Endothelial cell of umbilical vein (primary cell): ENCODE measurements at regions not wholly inside any gene's neighbourhood (a gene's known extent, or its start where the extent isn't known, plus 50 kb on each side); places are given as distances from the start of the nearest gene placed in this dataset.

Experiments used
- BruUV-seq: library from RNA; stranded (reverse); fragments of 400-500 nt; replicated peaks from 2 replicates; lab custom pipeline; 2021; lab: Mats Ljungman, UMichigan
- CTCF ChIA-PET: fragments of 300-600, 350-600 bp; sonication (Branson Sonifier 250); formaldehyde crosslinking; loops from one replicate; lab custom pipeline; 2021; ENCODE audit warnings: antibody characterized with exemption, inconsistent platforms; lab: Charles Lee
- POLR2A ChIA-PET: fragments of 300-600, 350-600 bp; sonication (Branson Sonifier 250); formaldehyde crosslinking; loops from one replicate; lab custom pipeline; 2021; ENCODE audit warnings: antibody characterized with exemption, inconsistent platforms; lab: Charles Lee
- DNase-seq: peaks from one replicate; pipeline ENCODE4 v3.0.0-alpha.2; 2011; ENCODE audit warnings: low read depth, low spot score
- FAIRE-seq: peaks from 2 replicates; lab custom pipeline; 2011; peaks lifted over from hg19 to GRCh38; lab: Jason Lieb, UNC
- H2AFZ ChIP-seq: 2 replicates; pipeline ENCODE4 v1.6.0; 2012; ENCODE audit warnings: low read depth, low read length, control low read depth, inconsistent platforms
- H3K27ac ChIP-seq: 2 replicates; pipeline ENCODE4 v1.5.1; 2011; ENCODE audit warnings: low read depth, mild to moderate bottlenecking, control low read depth, low read length, moderate library complexity; ENCODE audit not compliant: insufficient read depth
- H3K27me3 ChIP-seq, 2 experiments: 2 replicates each; pipeline versions ENCODE4 v1.6.0 to v1.6.1; 2011; ENCODE audit warnings: low read length in 2 of 2, mixed read lengths in 1 of 2; ENCODE audit not compliant: control insufficient read depth in 2 of 2, insufficient read depth in 2 of 2
- H3K36me3 ChIP-seq, 2 experiments: 2 replicates in 1 of 2; 3 replicates in 1 of 2; pipeline ENCODE4 v1.5.1; 2011; ENCODE audit warnings: low read length in 2 of 2, mild to moderate bottlenecking in 1 of 2, moderate library complexity in 1 of 2; ENCODE audit not compliant: control insufficient read depth in 2 of 2, insufficient read depth in 2 of 2; ENCODE audit errors: extremely low read depth in 1 of 2
- H3K4me1 ChIP-seq: 3 replicates; pipeline ENCODE4 v1.5.1; 2011; ENCODE audit warnings: mild to moderate bottlenecking, low read length; ENCODE audit not compliant: control insufficient read depth, insufficient read depth; ENCODE audit errors: extremely low read depth
- H3K4me2 ChIP-seq: 2 replicates; pipeline ENCODE4 v1.6.1; 2011; ENCODE audit warnings: low read length, control low read depth, mixed read lengths; ENCODE audit not compliant: insufficient read depth
- H3K4me3 ChIP-seq, 3 experiments: fragments of 200-600 bp in 1 of 3; sonication (generic), shearing (Covaris generic) in 1 of 3; replicated peaks in 1 of 3; 2 replicates each; pipeline ENCODE4 v1.5.1; 2011 to 2016; ENCODE audit warnings: control low read depth in 3 of 3, low read length in 3 of 3, mild to moderate bottlenecking in 2 of 3, inconsistent platforms in 1 of 3, low read depth in 1 of 3, moderate library complexity in 1 of 3; ENCODE audit not compliant: insufficient read depth in 1 of 3
- H3K79me2 ChIP-seq: 2 replicates; pipeline ENCODE4 v1.6.0; 2012; ENCODE audit warnings: low read length, inconsistent platforms; ENCODE audit not compliant: control insufficient read depth, insufficient read depth
- H3K9ac ChIP-seq: replicated peaks from 2 replicates; pipeline ENCODE3; 2011; ENCODE audit warnings: low read length, control low read depth; ENCODE audit not compliant: insufficient read depth; ENCODE audit errors: extremely low read depth
- H3K9me1 ChIP-seq: replicated peaks from 3 replicates; pipeline ENCODE4 v1.6.0; 2011; ENCODE audit warnings: mild to moderate bottlenecking, low read length; ENCODE audit not compliant: control insufficient read depth, insufficient read depth; ENCODE audit errors: extremely low read depth
- H3K9me3 ChIP-seq: replicated peaks from 2 replicates; pipeline ENCODE4 v1.5.1; 2012; ENCODE audit warnings: low read length, inconsistent platforms; ENCODE audit not compliant: control insufficient read depth, insufficient read depth
- H4K20me1 ChIP-seq: replicated peaks from 2 replicates; pipeline ENCODE3; 2011; ENCODE audit warnings: mild to moderate bottlenecking, low read length; ENCODE audit not compliant: control insufficient read depth, insufficient read depth; ENCODE audit errors: extremely low read depth
- EZH2 ChIP-seq: IDR thresholded peaks from 2 replicates; pipeline ENCODE4 v1.6.1; 2012; ENCODE audit warnings: borderline replicate concordance, low read depth, mild to moderate bottlenecking, moderate library complexity, low read length, inconsistent platforms; ENCODE audit not compliant: severe bottlenecking
- JUN ChIP-seq: IDR thresholded peaks from 2 replicates; pipeline ENCODE4 v1.6.1; 2011; ENCODE audit warnings: borderline replicate concordance, low read depth; ENCODE audit not compliant: insufficient read length, insufficient read depth
- MYC ChIP-seq: IDR thresholded peaks from one replicate; pipeline ENCODE4 v1.6.1; 2011; ENCODE audit warnings: mild to moderate bottlenecking, low read depth, low read length
- dilution Hi-C: fragments of 300-500 bp; cut with MboI; formaldehyde crosslinking; loops from one replicate; pipeline ENCODE4 v1.15.0; 2019; ENCODE audit warnings: low sequenced_read_pairs; ENCODE audit not compliant: extremely low pct_ligation_motif_present
- intact Hi-C: fragments of 100-400 bp; cut with micrococcal nuclease; formaldehyde crosslinking; loops from one replicate; pipeline ENCODE4 v1.10.0; 2022
- TF ChIP-seq, protein P1 (sequence below): IDR thresholded peaks from 2 replicates; pipeline ENCODE4 v1.6.1; 2011; ENCODE audit not compliant: insufficient read depth, insufficient read length

DNA sequence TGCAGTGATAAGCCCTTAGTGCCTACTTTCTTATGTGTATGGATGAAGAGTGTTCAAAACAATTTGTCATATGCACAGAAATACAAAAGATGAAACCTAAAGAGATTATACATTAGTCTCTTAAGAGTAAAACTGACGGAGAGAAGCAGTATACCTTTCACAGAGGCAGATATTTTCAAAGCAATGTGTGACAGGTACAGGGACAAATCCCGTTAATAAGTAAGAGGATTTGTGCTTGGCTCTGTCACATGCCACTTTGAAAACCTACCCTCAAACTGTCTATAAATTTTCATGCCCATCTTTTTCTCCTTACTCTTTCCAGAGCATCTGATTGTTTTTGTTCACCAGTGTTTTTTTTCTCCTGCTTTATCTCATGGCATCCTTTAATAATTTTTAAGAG lies 741.3 kb upstream of the MMS22L start:
- Histone ChIP-seq H3K9me1 (no peaks in the 10 kb centered on the region), H3K79me2 (no peaks in the 10 kb centered on the region), H3K4me3 (no peak overlapping the region), H3K9ac (no peak overlapping the region), H3K4me1 (no peaks in the 10 kb centered on the region), H3K4me2 (no peak overlapping the region), H3K27me3 (no peaks in the 10 kb centered on the region), H3K36me3 (no peaks in the 10 kb centered on the region), H3K9me3 (no peaks in the 10 kb centered on the region), H3K27ac (no peak overlapping the region), H4K20me1 (no peaks in the 10 kb centered on the region), H2AFZ (no peak overlapping the region)
- BruUV-seq, result no TSS peak
- ChIA-PET POLR2A (no interaction called here), CTCF (no interaction called here)
- no peak for TF ChIP-seq EZH2
- TF ChIP-seq JUN, result no peak
- TF ChIP-seq, protein P1, sequence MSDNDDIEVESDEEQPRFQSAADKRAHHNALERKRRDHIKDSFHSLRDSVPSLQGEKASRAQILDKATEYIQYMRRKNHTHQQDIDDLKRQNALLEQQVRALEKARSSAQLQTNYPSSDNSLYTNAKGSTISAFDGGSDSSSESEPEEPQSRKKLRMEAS, result no peak
- dilution Hi-C loops, result no loop called here
- intact Hi-C loops, result no loop called here
- DNase-seq (no peak), FAIRE-seq (no peak)

DNA sequence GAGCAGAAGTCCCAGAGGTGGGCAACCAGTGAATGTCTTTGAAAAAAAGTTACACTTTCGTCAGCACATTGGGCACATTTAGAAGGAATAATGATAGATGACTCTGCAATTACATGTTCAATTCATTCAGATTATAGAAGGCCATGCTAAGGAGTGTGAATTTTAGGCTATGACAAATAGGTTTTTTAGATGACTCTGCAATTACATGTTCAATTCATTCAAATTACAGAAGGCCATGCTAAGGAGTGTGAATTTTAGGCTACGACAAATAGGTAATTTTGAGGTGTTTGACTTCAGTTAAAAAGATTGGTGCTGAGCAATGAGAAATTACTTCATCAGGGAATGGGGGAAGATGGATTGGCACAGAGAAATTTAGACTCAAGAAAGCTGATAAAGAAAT lies 744.9 kb upstream of the MMS22L start:
- no peak for FAIRE-seq
- H3K27me3 ChIP-seq, result no peaks in the 10 kb centered on the region
- H3K36me3 ChIP-seq, result no peaks in the 10 kb centered on the region
- CTCF ChIA-PET, result no interaction called here
- dilution Hi-C loops, result no loop called here
- H3K27ac ChIP-seq, result no peak overlapping the region
- H2AFZ ChIP-seq, result no peak overlapping the region
- H3K9ac ChIP-seq, result no peak overlapping the region
- BruUV-seq, result no TSS peak
- no peaks in the 10 kb centered on the region for H3K79me2 ChIP-seq
- H3K4me3 ChIP-seq, result no peak overlapping the region
- POLR2A ChIA-PET, result no interaction called here
- no peaks in the 10 kb centered on the region for H4K20me1 ChIP-seq
- intact Hi-C loops, result no loop called here
- no peaks in the 10 kb centered on the region for H3K4me1 ChIP-seq
- H3K9me1 ChIP-seq, result no peaks in the 10 kb centered on the region
- H3K4me2 ChIP-seq, result no peak overlapping the region
- no peaks in the 10 kb centered on the region for H3K9me3 ChIP-seq
- DNase-seq, result no peak
- TF ChIP-seq MYC, result no peak
